GM18870 (cell line): ENCODE measurements at regions not wholly inside any gene's neighbourhood (a gene's known extent, or its start where the extent isn't known, plus 50 kb on each side); places are given as distances from the start of the nearest gene placed in this dataset.

Source experiments
- ATAC-seq: cut with Tn5 transposase; IDR thresholded peaks from one replicate; pipeline ENCODE4 v1.9.1; 2021; ENCODE audit warnings: moderate library complexity; ENCODE audit not compliant: unreplicated experiment

DNA sequence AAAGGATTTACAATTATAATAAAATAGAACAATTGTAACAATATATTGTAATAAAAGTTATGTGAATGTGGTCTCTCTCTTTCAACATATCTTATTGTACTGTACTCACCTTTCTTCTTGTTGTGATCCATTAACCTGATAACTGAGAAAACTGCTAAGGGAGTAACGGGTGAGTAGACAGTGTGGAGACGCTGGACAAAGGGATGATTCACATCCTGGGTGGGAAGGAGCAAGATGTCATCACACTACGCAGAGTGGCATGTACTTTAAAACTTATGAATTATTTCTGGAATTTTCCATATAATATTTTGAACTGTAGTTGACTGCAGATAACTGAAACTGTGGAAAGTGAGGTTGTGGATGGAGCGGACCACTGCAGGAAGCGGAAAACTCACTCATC lies 91.2 kb upstream of the PLPP4 start:
- ATAC-seq: no peak

DNA sequence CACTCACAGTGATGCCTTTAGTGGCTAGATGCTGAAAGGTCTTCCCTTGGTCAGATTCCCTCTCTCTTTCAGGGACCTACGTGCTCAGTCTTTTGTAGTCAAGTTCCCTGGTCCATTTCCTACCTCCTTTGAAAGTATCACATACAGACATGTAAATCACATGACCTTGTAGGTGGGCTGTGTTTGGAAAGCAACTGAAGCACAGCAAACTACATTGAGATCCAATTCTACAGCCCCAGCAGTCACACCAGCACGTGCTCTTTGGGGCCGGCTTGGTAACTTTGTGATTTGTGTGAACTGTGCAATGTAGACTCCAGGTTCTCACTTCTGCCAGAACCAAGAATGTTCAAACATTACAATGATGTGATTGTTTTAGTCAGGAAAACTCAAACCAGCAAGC lies 89.7 kb upstream of the PLPP4 start:
- ATAC-seq: no peak

DNA sequence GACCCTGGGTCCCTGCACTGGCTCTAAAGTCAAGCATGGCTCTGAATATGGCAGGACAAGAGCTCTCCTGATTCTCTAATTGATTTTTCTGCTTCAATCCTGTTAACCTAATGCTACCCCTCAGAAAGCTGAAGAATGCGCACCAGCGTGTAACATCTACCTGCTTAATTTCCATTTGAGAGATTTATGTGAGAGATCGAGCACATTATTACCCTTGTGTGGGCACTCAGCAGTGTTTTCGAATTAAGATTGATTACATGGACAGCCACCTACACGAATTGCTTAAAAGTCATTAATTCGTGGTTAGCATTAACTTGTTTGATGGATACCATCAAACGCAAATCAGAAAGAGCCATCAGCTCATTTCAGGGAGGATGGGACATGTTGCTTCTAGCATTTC lies 88.7 kb upstream of the PLPP4 start:
- no peak for ATAC-seq

DNA sequence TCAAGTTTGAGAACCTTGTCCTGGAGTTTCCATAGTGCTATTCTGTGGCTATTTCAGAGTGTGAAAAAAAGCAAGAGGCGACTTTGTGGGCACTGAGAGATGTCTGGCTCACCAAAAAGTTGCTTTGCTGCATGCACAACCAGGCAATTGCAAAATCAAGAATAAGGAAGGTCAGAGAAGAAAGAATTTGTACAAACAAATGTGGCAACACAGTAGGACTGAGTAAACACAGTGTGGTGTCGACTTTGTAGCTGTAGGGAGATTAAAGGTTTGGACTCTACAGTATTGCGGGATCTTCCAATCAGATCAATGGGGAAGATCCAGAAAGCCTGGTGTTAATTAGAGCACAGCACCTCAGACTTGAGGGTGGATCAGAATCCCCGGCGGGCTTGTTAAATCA lies 88.1 kb upstream of the PLPP4 start:
- ATAC-seq: no peak

- no peak for ATAC-seq
Observed at GRCh38 chr10:120369856-120370276, 87.2 kb upstream of the PLPP4 start.

DNA sequence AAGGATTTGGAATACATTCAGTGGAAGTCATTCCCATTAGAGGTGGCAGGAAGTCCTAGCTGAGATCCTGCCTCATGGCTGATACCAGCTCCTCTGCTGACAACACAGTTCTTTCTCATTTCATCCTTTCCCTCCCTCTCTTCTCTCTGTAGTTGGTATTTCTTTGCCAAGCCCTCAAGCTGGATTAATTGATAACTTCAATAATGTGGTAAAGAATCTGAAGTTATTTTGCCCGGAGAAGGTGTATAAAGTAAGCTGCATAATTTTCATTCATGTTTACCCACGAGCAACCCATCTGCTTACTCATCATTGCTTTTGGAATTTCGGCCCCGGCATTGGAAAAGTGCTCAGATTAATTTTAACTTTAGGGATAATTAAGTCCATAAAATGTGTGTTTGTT lies 85.2 kb upstream of the PLPP4 start:
- ATAC-seq: no peak

DNA sequence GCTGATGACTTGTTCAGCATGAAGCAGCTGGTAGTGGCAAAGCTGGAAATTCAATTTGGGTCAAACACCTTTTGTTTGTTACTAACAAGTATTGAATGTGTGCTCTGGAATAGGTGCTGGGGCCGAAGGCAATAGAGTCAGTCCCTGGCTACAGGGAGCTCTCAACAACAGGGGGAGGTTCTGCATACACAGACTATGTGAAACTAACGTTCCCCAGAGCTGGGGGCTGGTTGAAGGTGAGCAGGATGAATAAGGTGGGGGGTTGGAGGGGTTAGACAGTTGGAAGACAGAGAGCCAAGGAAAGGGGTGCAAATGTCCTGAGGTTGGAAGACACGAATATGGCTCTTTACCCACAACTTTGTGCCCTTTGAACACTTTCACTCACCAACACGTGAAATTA lies 84.1 kb upstream of the PLPP4 start:
- ATAC-seq: no peak

DNA sequence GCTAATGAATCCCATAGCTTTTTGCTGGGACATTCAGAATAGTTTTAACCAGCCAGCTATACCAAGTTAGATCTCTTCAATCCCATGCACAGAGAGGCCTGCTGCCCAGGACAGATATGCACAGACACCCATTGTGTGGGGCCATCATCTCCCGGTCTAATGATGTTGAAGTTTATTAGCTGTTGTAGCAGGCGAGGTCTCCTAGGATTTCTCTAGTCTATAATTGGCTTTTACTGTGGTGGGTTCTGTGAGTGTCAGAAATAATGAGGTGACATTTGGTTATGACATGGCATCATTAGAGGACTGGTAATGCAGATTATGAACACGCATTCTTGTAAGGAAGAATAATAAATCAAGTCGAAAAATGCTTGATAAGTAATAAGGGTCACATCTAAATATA lies 81.4 kb upstream of the PLPP4 start:
- no peak for ATAC-seq

- ATAC-seq: no peak
Observed at GRCh38 chr10:120381931-120382330, 75.1 kb upstream of the PLPP4 start.

GRCh38 chr10:120382360-120382759 lies 74.7 kb upstream of the PLPP4 start:
- ATAC-seq: no peak

- ATAC-seq: no peak
Observed at GRCh38 chr10:120385992-120386391, 71.0 kb upstream of the PLPP4 start.

GRCh38 chr10:120386896-120387295 lies 70.1 kb upstream of the PLPP4 start:
- no peak for ATAC-seq

- no peak for ATAC-seq
Observed at GRCh38 chr10:120387326-120387725, 69.7 kb upstream of the PLPP4 start.

DNA sequence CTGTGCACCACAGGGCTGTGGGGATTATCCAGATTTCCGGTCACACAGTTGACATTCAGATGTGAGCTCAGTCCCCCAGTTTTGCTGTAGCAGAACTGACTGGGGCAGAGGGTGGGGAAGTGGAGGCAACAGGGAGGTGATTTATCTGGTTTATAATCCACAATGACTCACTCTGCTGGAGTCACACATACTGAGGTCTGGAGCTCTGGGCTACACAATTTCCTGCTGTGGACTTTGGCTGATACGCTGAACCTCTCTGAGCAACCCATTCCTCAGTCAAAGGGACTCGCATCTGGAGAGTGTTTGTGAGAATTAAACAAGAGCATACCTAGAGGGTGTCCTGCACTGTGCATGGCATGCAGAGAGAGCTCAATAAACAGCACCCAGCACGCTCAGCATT lies 64.8 kb upstream of the PLPP4 start:
- no peak for ATAC-seq

- no peak for ATAC-seq
Observed at GRCh38 chr10:120392671-120393079, 64.4 kb upstream of the PLPP4 start.

DNA sequence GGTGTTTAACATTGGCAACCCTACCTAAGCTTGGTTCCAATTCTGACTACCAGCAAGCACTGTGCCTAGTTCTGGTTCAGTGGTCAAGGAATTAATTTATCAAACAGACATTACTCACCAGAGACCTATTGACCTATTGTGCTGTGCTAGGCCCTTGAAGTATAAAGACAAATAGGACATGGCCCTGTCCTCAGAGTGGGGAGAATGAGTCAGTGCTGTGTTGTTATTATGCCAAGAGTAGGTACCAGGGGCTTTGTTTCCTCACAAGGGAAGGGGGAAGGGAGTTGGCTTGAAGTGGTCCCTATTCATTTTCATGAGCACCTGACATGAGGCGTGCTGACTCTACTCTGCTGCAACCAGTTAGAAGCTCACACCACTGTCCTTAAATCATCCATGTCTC lies 62.6 kb upstream of the PLPP4 start:
- ATAC-seq: no peak

- ATAC-seq: no peak
Observed at GRCh38 chr10:120396228-120396627, 60.8 kb upstream of the PLPP4 start.

GRCh38 chr10:120398180-120398579 lies 58.8 kb upstream of the PLPP4 start:
- ATAC-seq: no peak

DNA sequence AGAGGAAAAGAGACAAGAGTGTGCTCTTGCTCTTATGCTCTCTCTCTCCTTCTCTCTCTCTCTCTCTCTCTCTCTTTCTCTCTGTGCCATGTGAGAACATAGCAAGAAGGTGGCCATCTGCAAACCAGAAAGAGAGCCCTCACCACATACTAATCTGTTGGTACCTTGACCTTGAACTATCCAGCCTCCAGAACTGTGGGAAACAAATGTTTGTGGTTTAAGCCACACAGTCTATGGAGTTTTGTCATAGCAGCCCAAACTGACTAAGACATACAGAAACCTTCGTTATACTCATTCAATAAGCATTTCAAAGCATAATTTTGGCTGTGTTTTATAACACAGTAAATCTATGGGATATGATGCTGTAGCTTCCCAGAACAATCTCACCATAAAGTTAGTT lies 56.4 kb upstream of the PLPP4 start:
- no peak for ATAC-seq

GRCh38 chr10:120402147-120402766 lies 54.8 kb upstream of the PLPP4 start:
- no peak for ATAC-seq

GRCh38 chr10:120403109-120403508 lies 53.9 kb upstream of the PLPP4 start:
- ATAC-seq: no peak

DNA sequence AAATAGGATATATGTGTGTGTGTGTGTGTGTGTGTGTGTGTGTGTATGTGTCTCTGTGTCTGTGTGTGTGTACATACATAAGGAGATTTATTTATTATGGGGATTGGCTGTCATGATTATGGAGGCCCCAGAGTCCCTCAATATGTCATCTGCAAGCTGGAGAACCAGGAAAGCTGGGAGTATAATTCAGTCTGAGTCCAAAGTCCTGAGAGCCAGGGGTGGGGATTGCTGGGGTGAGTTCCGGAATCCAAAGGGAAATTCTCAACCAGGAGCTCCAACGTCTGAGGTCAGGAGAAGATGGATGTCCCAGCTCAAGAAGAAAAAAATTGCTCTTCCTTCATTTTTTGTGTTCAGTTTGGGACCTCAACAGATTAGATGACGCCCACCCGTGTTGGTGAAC lies 50.7 kb upstream of the PLPP4 start:
- no peak for ATAC-seq
